ENCODE measurements at regions not wholly inside any gene's neighbourhood (a gene's known extent, or its start where the extent isn't known, plus 50 kb on each side); places are given as distances from the start of the nearest gene placed in this dataset.

- TF ChIP-seq ZNF121 (CRISPR knock-in tag; conservative IDR thresholded peaks at IDR 0.05): no peak
- TF ChIP-seq HMGXB4 (CRISPR knock-in tag; IDR thresholded peaks at IDR 0.05): no peak
- TF ChIP-seq LARP7 (IDR thresholded peaks at IDR 0.05): no peak
- no peak for TF ChIP-seq ZNF253 (CRISPR knock-in tag; conservative IDR thresholded peaks at IDR 0.05)
Measured at GRCh38 chr5:63803165-63803564, 159.1 kb downstream of the HTR1A start.

Measured in K562 (cell line).